Body of pancreas (tissue), 4 donors: ENCODE measurements at regions not wholly inside any gene's neighbourhood (a gene's known extent, or its start where the extent isn't known, plus 50 kb on each side); places are given as distances from the start of the nearest gene placed in this dataset.

ENCODE experiments used
- ATAC-seq: fragments of 150-250 bp; one replicate; pipeline ENCODE4 v1.9.1; 2016
- DNase-seq, 4 donors: peaks; one replicate each; pipeline ENCODE4 v3.0.0-alpha.2; 2019
- H3K27ac ChIP-seq, 4 donors: fragments of 200-600 bp; sonication (generic); 1 replicate in 3 of 4; 2 replicates in 1 of 4; pipeline versions ENCODE4 v1.5.1 to v1.6.1; 2016 to 2019; ENCODE audit warnings: mild to moderate bottlenecking in 1 of 4, mixed read lengths in 1 of 4, moderate library complexity in 1 of 4
- H3K27me3 ChIP-seq, 2 donors: fragments of 200-600 bp; sonication (generic); one replicate each; pipeline ENCODE4 v1.6.0; 2016; ENCODE audit warnings: mild to moderate bottlenecking in 1 of 2
- H3K36me3 ChIP-seq, 2 donors: fragments of 200-600 bp; sonication (generic); replicated peaks in 1 of 2; 2 replicates each; pipeline ENCODE4 v1.5.1; 2016; ENCODE audit warnings: low read depth in 2 of 2; ENCODE audit not compliant: insufficient read depth in 1 of 2
- H3K4me1 ChIP-seq: fragments of 200-600 bp; sonication (generic); one replicate; pipeline ENCODE4 v1.6.0; 2016
- H3K4me3 ChIP-seq, 2 donors: fragments of 200-600 bp; sonication (generic); 1 replicate in 1 of 2; 2 replicates in 1 of 2; pipeline ENCODE4 v1.5.1; 2016 to 2019
- H3K9me3 ChIP-seq, 3 donors: fragments of 200-600 bp; sonication (generic); 1 replicate in 2 of 3; 2 replicates in 1 of 3; pipeline ENCODE4 v1.5.1; 2016
- CTCF ChIP-seq, 7 experiments: fragments of 450-650 bp in 4 of 7; fragments of 200-600 bp in 3 of 7; sonication (generic) in 3 of 7; IDR thresholded peaks; one replicate each; pipeline ENCODE4 v1.5.1; 2016 to 2019; ENCODE audit warnings: antibody characterized with exemption in 7 of 7
- POLR2A ChIP-seq, 3 donors: fragments of 450-650 bp; IDR thresholded peaks; one replicate each; pipeline ENCODE4 v1.6.1; 2016; ENCODE audit warnings: antibody characterized with exemption in 3 of 3, mild to moderate bottlenecking in 2 of 3
- WGBS, 2 donors: methylation state at CpG; one replicate each; pipeline ENCODE4 v1.1.5; 2017; 5-methylcytosine and 5-hydroxymethylcytosine counted together
- intact Hi-C: fragments of 100-400 bp; cut with DNase I; formaldehyde crosslinking; loops from one replicate; pipeline ENCODE4 v1.15.1; 2023

GRCh38 chr16:26524281-26524680 is 542.4 kb upstream of the C16orf82 start:
- ATAC-seq, result no peak

GRCh38 chr16:26524846-26525245 is 541.9 kb upstream of the C16orf82 start:
- intact Hi-C loops, result no loop called here
- ATAC-seq, result no peak
- no peak overlapping the region for H3K27ac ChIP-seq
- no peak overlapping the region for H3K4me3 ChIP-seq
- no peaks in the 10 kb centered on the region for H3K27me3 ChIP-seq
- 64 to 68% methylated on average over 3 of the region's 3 CpGs for WGBS, 2 donors
- TF ChIP-seq CTCF (IDR thresholded peaks at IDR 0.05), result no peak
- TF ChIP-seq POLR2A (IDR thresholded peaks at IDR 0.05), result no peak
- H3K9me3 ChIP-seq, result no peaks in the 10 kb centered on the region
- H3K36me3 ChIP-seq, result no peaks in the 10 kb centered on the region
- DNase-seq, result no peak
- no peaks in the 10 kb centered on the region for H3K4me1 ChIP-seq

More at GRCh38 chr16:26524281-26524680, 542.4 kb upstream of the C16orf82 start:
- Histone ChIP-seq H3K27ac (no peak overlapping the region), H3K4me3 (no peak overlapping the region), H3K4me1 (no peaks in the 10 kb centered on the region), H3K36me3 (no peaks in the 10 kb centered on the region), H3K9me3 (no peaks in the 10 kb centered on the region), H3K27me3 (no peaks in the 10 kb centered on the region)
- TF ChIP-seq CTCF (IDR thresholded peaks at IDR 0.05), result no peak
- TF ChIP-seq POLR2A (IDR thresholded peaks at IDR 0.05), result no peak
- intact Hi-C loops, result no loop called here
- 63 to 71% methylated on average over 6 of the region's 6 CpGs for WGBS, 2 donors
- no peak for DNase-seq

- DNase-seq, result no peak
- TF ChIP-seq POLR2A (IDR thresholded peaks at IDR 0.05), result no peak
- Histone ChIP-seq H3K4me1 (no peaks in the 10 kb centered on the region), H3K27ac (no peak overlapping the region), H3K4me3 (no peak overlapping the region), H3K36me3 (no peaks in the 10 kb centered on the region), H3K9me3 (no peaks in the 10 kb centered on the region), H3K27me3 (no peaks in the 10 kb centered on the region)
- intact Hi-C loops, result no loop called here
- ATAC-seq, result no peak
These were observed 540.9 kb upstream of the C16orf82 start for GRCh38 chr16:26525856-26526255.

- no peak for TF ChIP-seq CTCF (IDR thresholded peaks at IDR 0.05)
- TF ChIP-seq POLR2A (IDR thresholded peaks at IDR 0.05), result no peak
- intact Hi-C loops, result no loop called here
- no peak for ATAC-seq
- H3K9me3 ChIP-seq, result no peaks in the 10 kb centered on the region
- no peak overlapping the region for H3K27ac ChIP-seq
- no peaks in the 10 kb centered on the region for H3K36me3 ChIP-seq
- DNase-seq, result no peak
- no peak overlapping the region for H3K4me3 ChIP-seq
- H3K27me3 ChIP-seq, result no peaks in the 10 kb centered on the region
- H3K4me1 ChIP-seq, result no peaks in the 10 kb centered on the region
- WGBS, 2 donors, result 61 to 65% methylated on average over 1 of the region's 1 CpG
These were observed 540.1 kb upstream of the C16orf82 start for GRCh38 chr16:26526633-26527032.

GRCh38 chr16:26530584-26531289 is 536.0 kb upstream of the C16orf82 start:
- H3K9me3 ChIP-seq, result no peaks in the 10 kb centered on the region
- H3K4me1 ChIP-seq, result no peaks in the 10 kb centered on the region
- 46 to 50% methylated on average over 6 of the region's 6 CpGs for WGBS, 2 donors
- H3K36me3 ChIP-seq, result no peaks in the 10 kb centered on the region
- ATAC-seq, result no peak
- H3K27me3 ChIP-seq, result no peaks in the 10 kb centered on the region
- DNase-seq, result no peak
- no peak overlapping the region for H3K27ac ChIP-seq
- intact Hi-C loops, result no loop called here
- TF ChIP-seq CTCF (IDR thresholded peaks at IDR 0.05), result no peak
- TF ChIP-seq POLR2A (IDR thresholded peaks at IDR 0.05), result no peak
- H3K4me3 ChIP-seq, result no peak overlapping the region
